ENCODE measurements at regions not wholly inside any gene's neighbourhood (a gene's known extent, or its start where the extent isn't known, plus 50 kb on each side); places are given as distances from the start of the nearest gene placed in this dataset.
"Not testable (repeated sequence)": the region's sequence is repeated elsewhere in the genome, so short reads cannot be mapped to it uniquely, and the experiment has no call there.

- DNase-seq (ENCODE audit: low read depth): no peak
These were observed 102.5 kb upstream of the SOX2 start for GRCh38 chr3:181609030-181609767.

GRCh38 chr3:181604267-181604666 lies 107.5 kb upstream of the SOX2 start:
- no peak for DNase-seq (ENCODE audit: low read depth)

- no peak for DNase-seq (ENCODE audit: low read depth)
These were observed 115.6 kb upstream of the SOX2 start for GRCh38 chr3:181596126-181596525.

GRCh38 chr3:181590939-181591338 lies 120.8 kb upstream of the SOX2 start:
- DNase-seq (ENCODE audit: low read depth): not testable (repeated sequence)

GRCh38 chr3:181582619-181583018 lies 129.1 kb upstream of the SOX2 start:
- DNase-seq (ENCODE audit: low read depth): no peak

GRCh38 chr3:181581656-181582055 lies 130.1 kb upstream of the SOX2 start:
- DNase-seq (ENCODE audit: low read depth): no peak

GRCh38 chr3:181578743-181579142 lies 133.0 kb upstream of the SOX2 start:
- DNase-seq (ENCODE audit: low read depth): no peak

- no peak for DNase-seq (ENCODE audit: low read depth)
These were observed 139.3 kb upstream of the SOX2 start for GRCh38 chr3:181572432-181572831.

- DNase-seq (ENCODE audit: low read depth): no peak
These were observed 141.3 kb upstream of the SOX2 start for GRCh38 chr3:181570472-181570871.

GRCh38 chr3:181569356-181569940 lies 142.3 kb upstream of the SOX2 start:
- DNase-seq (ENCODE audit: low read depth): no peak

- no peak for DNase-seq (ENCODE audit: low read depth)
These were observed 143.0 kb upstream of the SOX2 start for GRCh38 chr3:181568693-181569092.

- DNase-seq (ENCODE audit: low read depth): no peak
These were observed 143.5 kb upstream of the SOX2 start for GRCh38 chr3:181568248-181568647.

GRCh38 chr3:181567311-181568075 lies 144.2 kb upstream of the SOX2 start:
- no peak for DNase-seq (ENCODE audit: low read depth)

- no peak for DNase-seq (ENCODE audit: low read depth)
These were observed 146.3 kb upstream of the SOX2 start for GRCh38 chr3:181565416-181565815.

GRCh38 chr3:181564222-181564621 lies 147.5 kb upstream of the SOX2 start:
- no peak for DNase-seq (ENCODE audit: low read depth)

- DNase-seq (ENCODE audit: low read depth): no peak
These were observed 150.3 kb upstream of the SOX2 start for GRCh38 chr3:181561139-181562031.

GRCh38 chr3:181558870-181559269 lies 152.9 kb upstream of the SOX2 start:
- DNase-seq (ENCODE audit: low read depth): no peak

- no peak for DNase-seq (ENCODE audit: low read depth)
These were observed 156.0 kb upstream of the SOX2 start for GRCh38 chr3:181555681-181556080.

- DNase-seq (ENCODE audit: low read depth): no peak
These were observed 157.4 kb upstream of the SOX2 start for GRCh38 chr3:181554233-181554765.

- DNase-seq (ENCODE audit: low read depth): no peak
These were observed 162.5 kb upstream of the SOX2 start for GRCh38 chr3:181549266-181549665.

- DNase-seq (ENCODE audit: low read depth): no peak
These were observed 170.3 kb upstream of the SOX2 start for GRCh38 chr3:181541414-181541813.

- DNase-seq (ENCODE audit: low read depth): no peak
These were observed 176.9 kb upstream of the SOX2 start for GRCh38 chr3:181534781-181535221.

All from activated T-cell treated with anti-CD3 and anti-CD28 coated beads for 1 hour (primary cell).